Transverse colon (tissue), 4 donors: ENCODE measurements at regions not wholly inside any gene's neighbourhood (a gene's known extent, or its start where the extent isn't known, plus 50 kb on each side); places are given as distances from the start of the nearest gene placed in this dataset.

Experiments
- DNase-seq: peaks from one replicate; pipeline ENCODE4 v3.0.0-alpha.2; 2019
- H3K27ac ChIP-seq, 4 donors: fragments of 200-600 bp; sonication (generic); 2 replicates each; pipeline ENCODE4 v1.5.1; 2016 to 2018; ENCODE audit warnings: inconsistent platforms in 4 of 4
- H3K27me3 ChIP-seq: fragments of 200-600 bp; sonication (generic); 2 replicates; pipeline ENCODE4 v1.5.1; 2017; ENCODE audit warnings: inconsistent platforms
- H3K36me3 ChIP-seq, 4 donors: fragments of 200-600 bp; sonication (generic); 2 replicates each; pipeline ENCODE4 v1.5.1; 2017 to 2019; ENCODE audit warnings: inconsistent platforms in 4 of 4
- H3K4me1 ChIP-seq, 4 donors: fragments of 200-600 bp; sonication (generic); 2 replicates each; pipeline ENCODE4 v1.5.1; 2017 to 2020; ENCODE audit warnings: inconsistent platforms in 4 of 4
- H3K4me3 ChIP-seq, 4 donors: fragments of 200-600 bp; sonication (generic); 1 replicate in 1 of 4; 2 replicates in 3 of 4; pipeline versions ENCODE4 v1.5.1 to v1.6.1; 2017 to 2019; ENCODE audit warnings: inconsistent platforms in 4 of 4
- H3K9me3 ChIP-seq, 2 donors: fragments of 200-600 bp; sonication (generic); 2 replicates each; pipeline ENCODE4 v1.5.1; 2017 to 2019; ENCODE audit warnings: inconsistent platforms in 2 of 2
- CTCF ChIP-seq, 5 experiments: fragments of 200-600 bp in 3 of 5; fragments of 450-650 bp in 2 of 5; sonication (generic) in 3 of 5; IDR thresholded peaks; 1 replicate in 2 of 5; 2 replicates in 3 of 5; pipeline ENCODE4 v1.5.1; 2016 to 2017; ENCODE audit warnings: antibody characterized with exemption in 5 of 5, inconsistent platforms in 3 of 5, mild to moderate bottlenecking in 2 of 5, moderate library complexity in 1 of 5
- EP300 ChIP-seq: sonication (generic); formaldehyde crosslinking; IDR thresholded peaks from one replicate; pipeline ENCODE4 v1.6.1; 2017; ENCODE audit warnings: antibody characterized with exemption, low read depth
- POLR2A ChIP-seq: fragments of 450-650 bp; IDR thresholded peaks from one replicate; pipeline ENCODE4 v1.6.1; 2016; ENCODE audit warnings: antibody characterized with exemption, mild to moderate bottlenecking, moderate library complexity
- POLR2AphosphoS5 ChIP-seq, 3 donors: sonication (generic); formaldehyde crosslinking; IDR thresholded peaks; one replicate each; pipeline ENCODE4 v1.6.1; 2016; ENCODE audit warnings: antibody characterized with exemption in 3 of 3
- WGBS, 2 donors: methylation state at CpG; one replicate each; pipeline ENCODE4 v1.1.5; 2018; ENCODE audit warnings: low coverage in 1 of 2; 5-methylcytosine and 5-hydroxymethylcytosine counted together
- in situ Hi-C, 4 donors: fragments of 200-750 bp; cut with MboI; loops; one replicate each; pipeline versions ENCODE4 v1.15.0 to v1.15.1; 2017; ENCODE audit warnings: low sequenced_read_pairs in 3 of 4, low pct_ligation_motif_present in 1 of 4, low pct_unique_long_range_greater_than_20kb in 1 of 4
- intact Hi-C: fragments of 100-400 bp; cut with DNase I; formaldehyde crosslinking; loops from one replicate; pipeline ENCODE4 v1.15.1; 2023; ENCODE audit warnings: low total_unique reads

GRCh38 chr16:86322283-86322682 is 188.0 kb upstream of the FOXF1 start:
- Histone ChIP-seq H3K9me3 (no peaks in the 10 kb centered on the region), H3K27me3 (no peaks in the 10 kb centered on the region), H3K4me3 (no peak overlapping the region), H3K27ac (no peak overlapping the region), H3K4me1 (no peaks in the 10 kb centered on the region), H3K36me3 (no peaks in the 10 kb centered on the region)
- WGBS, 2 donors = 33 to 40% methylated on average over 1 to 6 of the region's 6 CpGs
- TF ChIP-seq POLR2A = no peak
- TF ChIP-seq POLR2AphosphoS5 (IDR thresholded peaks at IDR 0.05) = no peak
- no peak for TF ChIP-seq EP300
- TF ChIP-seq CTCF (IDR thresholded peaks at IDR 0.05) = no peak
- intact Hi-C loops (no loop called here), in situ Hi-C loops (loop anchor here in 1 of 4 donors (25.0 kb wide), 1 partner anchor 190 kb away; the partner anchor contains the start of gene FOXF1)
- DNase-seq = no peak

GRCh38 chr16:86322806-86323205 is 187.5 kb upstream of the FOXF1 start:
- 47 to 52% methylated on average over 5 to 8 of the region's 8 CpGs for WGBS, 2 donors
- H3K4me1 ChIP-seq = no peaks in the 10 kb centered on the region
- TF ChIP-seq POLR2AphosphoS5 (IDR thresholded peaks at IDR 0.05) (no peak), CTCF (IDR thresholded peaks at IDR 0.05) (no peak), EP300 (no peak), POLR2A (no peak)
- intact Hi-C loops = no loop called here
- no peaks in the 10 kb centered on the region for H3K27me3 ChIP-seq
- H3K4me3 ChIP-seq = no peak overlapping the region
- in situ Hi-C loops = loop anchor here in 1 of 4 donors (25.0 kb wide), 1 partner anchor 189 kb away; the partner anchor contains the start of gene FOXF1
- no peak for DNase-seq
- H3K36me3 ChIP-seq = no peaks in the 10 kb centered on the region
- H3K9me3 ChIP-seq = no peaks in the 10 kb centered on the region
- no peak overlapping the region for H3K27ac ChIP-seq

GRCh38 chr16:86324320-86324719 is 186.0 kb upstream of the FOXF1 start:
- no peak for DNase-seq
- no peaks in the 10 kb centered on the region for H3K4me1 ChIP-seq
- H3K27ac ChIP-seq = no peak overlapping the region
- in situ Hi-C loops = loop anchor here in 1 of 4 donors (25.0 kb wide), 1 partner anchor 188 kb away; the partner anchor contains the start of gene FOXF1
- H3K27me3 ChIP-seq = no peaks in the 10 kb centered on the region
- H3K9me3 ChIP-seq = no peaks in the 10 kb centered on the region
- no peak overlapping the region for H3K4me3 ChIP-seq
- intact Hi-C loops = no loop called here
- no peaks in the 10 kb centered on the region for H3K36me3 ChIP-seq
- 89% methylated on average over 17 of the region's 18 CpGs; no CpG with 5 or more reads in 1 of the 2 donors for WGBS, 2 donors
- no peak for TF ChIP-seq EP300

- no peaks in the 10 kb centered on the region for H3K9me3 ChIP-seq
- H3K27me3 ChIP-seq = no peaks in the 10 kb centered on the region
- no peak for TF ChIP-seq POLR2A
- TF ChIP-seq POLR2AphosphoS5 (IDR thresholded peaks at IDR 0.05) = no peak
- no peak for TF ChIP-seq CTCF (IDR thresholded peaks at IDR 0.05)
- WGBS, 2 donors = 74 to 79% methylated on average over 3 of the region's 3 CpGs
- in situ Hi-C loops (loop anchor here in 2 of 4 donors (25.0 kb wide), 1 partner anchor 187 kb away; the partner anchor contains the start of gene FOXF1 (in 2 of the 2)), intact Hi-C loops (no loop called here)
- H3K36me3 ChIP-seq = no peaks in the 10 kb centered on the region
- no peak for DNase-seq
- H3K4me1 ChIP-seq = no peaks in the 10 kb centered on the region
- H3K4me3 ChIP-seq = no peak overlapping the region
- no peak overlapping the region for H3K27ac ChIP-seq
Measured at GRCh38 chr16:86325360-86325759, 185.0 kb upstream of the FOXF1 start.

GRCh38 chr16:86325895-86326294 is 184.4 kb upstream of the FOXF1 start:
- no peaks in the 10 kb centered on the region for H3K27me3 ChIP-seq
- DNase-seq = no peak
- H3K4me1 ChIP-seq = no peaks in the 10 kb centered on the region
- in situ Hi-C loops (loop anchor here in 2 of 4 donors (25.0 kb wide), 1 partner anchor 186 kb away; the partner anchor contains the start of gene FOXF1 (in 2 of the 2)), intact Hi-C loops (no loop called here)
- no peaks in the 10 kb centered on the region for H3K36me3 ChIP-seq
- WGBS, 2 donors = 82 to 87% methylated on average over 6 of the region's 6 CpGs
- no peak overlapping the region for H3K27ac ChIP-seq
- TF ChIP-seq EP300 (no peak), POLR2AphosphoS5 (IDR thresholded peaks at IDR 0.05) (no peak), POLR2A (no peak), CTCF (IDR thresholded peaks at IDR 0.05) (no peak)
- H3K9me3 ChIP-seq = no peaks in the 10 kb centered on the region
- H3K4me3 ChIP-seq = no peak overlapping the region
